B cell (primary cell): ENCODE measurements at regions not wholly inside any gene's neighbourhood (a gene's known extent, or its start where the extent isn't known, plus 50 kb on each side); places are given as distances from the start of the nearest gene placed in this dataset.

Experiments used
- CTCF ChIP-seq: fragments of 200-600 bp; IDR thresholded peaks from one replicate; pipeline ENCODE4 v1.8.0; 2022; ENCODE audit warnings: antibody characterized with exemption, mild to moderate bottlenecking
- EZH2 ChIP-seq: IDR thresholded peaks from 2 replicates; pipeline ENCODE4 v1.6.1; 2012; ENCODE audit warnings: borderline replicate concordance, low read depth, mild to moderate bottlenecking, moderate library complexity, low read length; ENCODE audit not compliant: insufficient read depth, poor library complexity, severe bottlenecking

- no peak for TF ChIP-seq CTCF
- no peak for TF ChIP-seq EZH2
Observed at GRCh38 chr19:28948026-28948425, 264.9 kb downstream of the UQCRFS1 start.
